ENCODE measurements at regions not wholly inside any gene's neighbourhood (a gene's known extent, or its start where the extent isn't known, plus 50 kb on each side); places are given as distances from the start of the nearest gene placed in this dataset.

GRCh38 chr20:11573507-11573906 is 344.2 kb upstream of the BTBD3 start:
- no peak overlapping the region for H3K4me3 ChIP-seq (ENCODE audit: low read length)
- no peaks in the 10 kb centered on the region for H3K36me3 ChIP-seq (ENCODE audit: insufficient read depth, low read length)
- Mint-ChIP-seq H3K4me3 (no peak overlapping the region), H3K4me1 (ENCODE audit: low read depth) (no peaks in the 10 kb centered on the region), H3K27ac (no peak overlapping the region), H3K36me3 (ENCODE audit: low read depth) (no peaks in the 10 kb centered on the region), H3K27me3 (no peaks in the 10 kb centered on the region), H3K9me3 (peaks cover 6% of the 10 kb centered on the region)
- no peaks in the 10 kb centered on the region for H3K27me3 ChIP-seq (ENCODE audit: control insufficient read depth in 1 of 2, insufficient read depth in 2 of 2, low read length in 2 of 2)
- H3K9me3 ChIP-seq (ENCODE audit: control insufficient read depth in 1 of 2, insufficient read depth in 1 of 2, low read length in 2 of 2), result peaks cover 0 to 4% of the 10 kb centered on the region in 2 experiments
- DNase-seq, result no peak
- no peak for TF ChIP-seq CTCF (IDR thresholded peaks at IDR 0.05)
- no peaks in the 10 kb centered on the region for H3K4me1 ChIP-seq (ENCODE audit: insufficient read depth, low read length)
- CTCF ChIA-PET, result interaction anchor here (0.6 kb wide), 1 partner anchor 24 kb away, joined by 4 read pairs; no protein-coding TSS in a partner anchor
- intact Hi-C loops (cut with DNase I, micrococcal nuclease), result no loop called here
- no peak overlapping the region for H3K27ac ChIP-seq (ENCODE audit: low read depth in 1 of 2, low read length in 2 of 2)
- POLR2A ChIA-PET, result no interaction called here
- ATAC-seq (ENCODE audit: poor library complexity), result no peak

DNA sequence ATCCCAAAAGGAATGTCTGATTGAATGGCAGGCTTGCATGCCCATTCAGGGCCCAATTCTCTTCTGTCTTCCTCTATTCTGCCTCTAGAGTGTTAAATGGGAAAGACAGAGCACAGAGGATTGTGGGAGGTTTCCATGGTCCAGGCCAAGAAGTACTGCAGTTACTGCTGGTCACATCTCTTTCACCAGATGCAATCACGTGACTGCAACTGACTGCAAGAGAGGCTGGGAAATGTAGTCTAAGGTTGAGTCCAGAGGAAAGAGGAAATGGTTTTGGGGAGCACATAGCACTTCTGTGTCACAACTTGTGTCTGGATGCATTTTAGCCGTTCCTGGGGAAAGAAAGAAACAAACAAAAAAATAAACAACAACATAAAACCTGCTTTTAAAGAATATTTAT is 336.4 kb upstream of the BTBD3 start:
- Mint-ChIP-seq H3K4me1 (ENCODE audit: low read depth) (no peaks in the 10 kb centered on the region), H3K27me3 (no peaks in the 10 kb centered on the region), H3K4me3 (no peak overlapping the region), H3K27ac (no peak overlapping the region), H3K36me3 (ENCODE audit: low read depth) (no peaks in the 10 kb centered on the region), H3K9me3 (peaks cover 4% of the 10 kb centered on the region)
- TF ChIP-seq CTCF (IDR thresholded peaks at IDR 0.05), result no peak
- DNase-seq (peak in 2 of 14 experiments; percentile 1 to 4), ATAC-seq (ENCODE audit: poor library complexity) (no peak)
- H3K4me1 ChIP-seq (ENCODE audit: insufficient read depth, low read length), result no peaks in the 10 kb centered on the region
- ChIA-PET POLR2A (no interaction called here), CTCF (no interaction called here)
- H3K4me3 ChIP-seq (ENCODE audit: low read length), result no peak overlapping the region
- H3K36me3 ChIP-seq (ENCODE audit: insufficient read depth, low read length), result no peaks in the 10 kb centered on the region
- peaks cover 0 to 4% of the 10 kb centered on the region in 2 experiments for H3K9me3 ChIP-seq (ENCODE audit: control insufficient read depth in 1 of 2, insufficient read depth in 1 of 2, low read length in 2 of 2)
- no peak overlapping the region for H3K27ac ChIP-seq (ENCODE audit: low read depth in 1 of 2, low read length in 2 of 2)
- intact Hi-C loops (cut with DNase I, micrococcal nuclease), result no loop called here
- H3K27me3 ChIP-seq (ENCODE audit: control insufficient read depth in 1 of 2, insufficient read depth in 2 of 2, low read length in 2 of 2), result no peaks in the 10 kb centered on the region

DNA sequence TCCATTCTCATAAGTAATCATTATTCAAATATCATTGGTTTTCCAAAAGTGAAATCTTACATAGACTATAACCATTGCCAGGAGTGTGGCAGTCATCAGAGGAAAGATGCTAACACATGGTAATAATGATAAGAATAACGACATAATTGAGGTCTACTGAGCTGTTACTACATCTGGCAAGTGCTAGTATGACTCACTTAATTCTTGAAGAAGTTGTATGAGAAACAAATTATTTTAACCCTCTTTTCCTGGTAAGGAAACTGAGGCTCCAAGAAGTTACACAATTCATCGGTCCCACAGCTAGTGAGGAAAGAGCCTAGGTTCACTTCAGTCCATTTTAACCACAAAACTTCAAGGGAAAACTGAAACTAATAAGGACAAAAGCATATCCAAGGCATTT is 335.6 kb upstream of the BTBD3 start:
- Histone ChIP-seq H3K4me1 (ENCODE audit: insufficient read depth, low read length) (no peaks in the 10 kb centered on the region), H3K36me3 (ENCODE audit: insufficient read depth, low read length) (no peaks in the 10 kb centered on the region), H3K27ac (ENCODE audit: low read depth in 1 of 2, low read length in 2 of 2) (no peak overlapping the region), H3K9me3 (ENCODE audit: control insufficient read depth in 1 of 2, insufficient read depth in 1 of 2, low read length in 2 of 2) (peaks cover 0 to 4% of the 10 kb centered on the region in 2 experiments), H3K27me3 (ENCODE audit: control insufficient read depth in 1 of 2, insufficient read depth in 2 of 2, low read length in 2 of 2) (no peaks in the 10 kb centered on the region), H3K4me3 (ENCODE audit: low read length) (no peak overlapping the region)
- Mint-ChIP-seq H3K27ac (no peak overlapping the region), H3K27me3 (no peaks in the 10 kb centered on the region), H3K36me3 (ENCODE audit: low read depth) (no peaks in the 10 kb centered on the region), H3K9me3 (peaks cover 4% of the 10 kb centered on the region), H3K4me1 (ENCODE audit: low read depth) (no peaks in the 10 kb centered on the region), H3K4me3 (no peak overlapping the region)
- CTCF ChIA-PET, result no interaction called here
- POLR2A ChIA-PET, result no interaction called here
- DNase-seq (no peak), ATAC-seq (ENCODE audit: poor library complexity) (no peak)
- TF ChIP-seq CTCF (IDR thresholded peaks at IDR 0.05), result no peak
- intact Hi-C loops (cut with DNase I, micrococcal nuclease), result no loop called here

Data from CD4-positive, alpha-beta T cell (primary cell).